Heart left ventricle (tissue), 16 donors: ENCODE measurements at regions not wholly inside any gene's neighbourhood (a gene's known extent, or its start where the extent isn't known, plus 50 kb on each side); places are given as distances from the start of the nearest gene placed in this dataset.

Experiments used
- ATAC-seq, 4 donors: fragments of 200-7000 bp; cut with Tn5 transposase; one replicate each; pipeline ENCODE4 v1.9.1; 2020 to 2022; ENCODE audit warnings: moderate library complexity in 4 of 4, mild to moderate bottlenecking in 3 of 4, moderate number of reproducible peaks in 1 of 4
- DNase-seq, 5 donors: peaks; one replicate each; pipeline ENCODE4 v3.0.0-alpha.2; 2020
- H3K27ac ChIP-seq, 12 donors: fragments of 200-600 bp; sonication (generic) in 4 of 12; one replicate each; pipeline versions ENCODE4 v1.5.0 to v1.8.0; 2016 to 2022; ENCODE audit warnings: mild to moderate bottlenecking in 2 of 12
- H3K27me3 ChIP-seq, 9 donors: fragments of 200-600 bp; sonication (generic) in 2 of 9; one replicate each; pipeline versions ENCODE4 v1.5.1 to v1.8.0; 2016 to 2022; ENCODE audit warnings: mild to moderate bottlenecking in 3 of 9
- H3K36me3 ChIP-seq, 9 donors: fragments of 200-600 bp; sonication (generic) in 2 of 9; one replicate each; pipeline versions ENCODE4 v1.5.0 to v1.8.0; 2018 to 2022; ENCODE audit warnings: mild to moderate bottlenecking in 2 of 9
- H3K4me1 ChIP-seq, 12 donors: fragments of 200-600 bp; sonication (generic) in 4 of 12; one replicate each; pipeline versions ENCODE4 v1.5.0 to v1.8.0; 2016 to 2022; ENCODE audit warnings: mild to moderate bottlenecking in 3 of 12
- H3K4me3 ChIP-seq, 12 donors: fragments of 200-600 bp; sonication (generic) in 4 of 12; one replicate each; pipeline versions ENCODE4 v1.5.0 to v1.8.0; 2017 to 2022; ENCODE audit warnings: mild to moderate bottlenecking in 9 of 12, moderate library complexity in 4 of 12
- H3K9me3 ChIP-seq, 12 donors: fragments of 200-600 bp; sonication (generic) in 4 of 12; one replicate each; pipeline versions ENCODE4 v1.5.0 to v1.8.0; 2016 to 2022; ENCODE audit warnings: mild to moderate bottlenecking in 1 of 12
- CTCF ChIP-seq, 12 donors: fragments of 200-600 bp; sonication (generic) in 4 of 12; IDR thresholded peaks; one replicate each; pipeline versions ENCODE4 v1.5.0 to v1.8.0; 2018 to 2022; ENCODE audit warnings: antibody characterized with exemption in 12 of 12, mild to moderate bottlenecking in 5 of 12
- POLR2A ChIP-seq, 2 donors: fragments of 450-650 bp; IDR thresholded peaks; one replicate each; pipeline ENCODE4 v1.6.1; 2017; ENCODE audit warnings: antibody characterized with exemption in 2 of 2, mild to moderate bottlenecking in 2 of 2, moderate library complexity in 2 of 2
- WGBS, 4 donors: extraction: QIAGEN DNeasy Blood & Tissue Kit in 2 of 4; methylation state at CpG; one replicate each; pipeline versions ENCODE4 v1.1.5 to v1.1.7; 2013 to 2018; 5-methylcytosine and 5-hydroxymethylcytosine counted together
- intact Hi-C, 10 donors: fragments of 100-400 bp; cut with DNase I; formaldehyde crosslinking; loops; one replicate each; pipeline versions ENCODE4 v1.11.1 to v1.14.2; 2022
- donor health status: ischemic (EF 13 %, LVEDD 7.1; RV severe dilation, severe dysfunction).
- donor health status: healthy with polysubstance abuse.
- donor health status: DM: no; HTN: yes; CAD: no.
- donor health status: DM: no; HTN: no; CAD: no.
- donor health status: ischemic (EF 25% LVEDD 6.9; RV normal size, moderate dysfunction).
- donor health status: ischemic (EF 25% LVEDD 5.7; RV mildly dilated, moderate dysfunction).
- donor health status: healthy.
- donor health status: DM: yes; HTN: yes; CAD: no.
- donor health status: ischemic (EF 35%, LVEDD 5.7; RV mildly dilated, moderate dysfunction).
- donor health status: nonischemic (EF 11% LVEDD 7.7; RV severe dilation, severe dysfunction).
- donor health status: DM: yes; HTN: yes; CAD: no.
- donor health status: PGD.
- donor health status: ischemic (EF 29% LVEDD 5.4; RV normal size, mild dysfunction).
- donor health status: nonischemic (EF 23%, LVEDD 6.1; RV moderate dilation, normal function).

- ATAC-seq (peak in 3 of 4 donors; percentile 46 to 64 (median 49)), DNase-seq (no peak)
- no peaks in the 10 kb centered on the region for H3K27me3 ChIP-seq
- H3K4me3 ChIP-seq, result no peak overlapping the region
- H3K36me3 ChIP-seq, result no peaks in the 10 kb centered on the region
- TF ChIP-seq POLR2A (IDR thresholded peaks at IDR 0.05) (no peak), CTCF (IDR thresholded peaks at IDR 0.05) (no peak)
- no peak overlapping the region for H3K27ac ChIP-seq
- WGBS, 4 donors, result 37 to 61% (median 45%) methylated on average over 4 of the region's 4 CpGs
- no peaks in the 10 kb centered on the region for H3K9me3 ChIP-seq
- H3K4me1 ChIP-seq, result no peaks in the 10 kb centered on the region
- intact Hi-C loops, result loop anchor here in 1 of 10 donors (5.0 kb wide), 1 partner anchor 70 kb away; no protein-coding TSS in a partner anchor
These were observed 157.3 kb upstream of the BDNF start for GRCh38 chr11:27857588-27857987.

GRCh38 chr11:27857014-27857413 lies 156.8 kb upstream of the BDNF start:
- intact Hi-C loops, result loop anchor here in 1 of 10 donors (5.0 kb wide), 1 partner anchor 70 kb away; no protein-coding TSS in a partner anchor
- H3K4me3 ChIP-seq, result no peak overlapping the region
- H3K27me3 ChIP-seq, result no peaks in the 10 kb centered on the region
- TF ChIP-seq POLR2A (IDR thresholded peaks at IDR 0.05) (no peak), CTCF (IDR thresholded peaks at IDR 0.05) (no peak)
- H3K27ac ChIP-seq, result no peak overlapping the region
- H3K36me3 ChIP-seq, result no peaks in the 10 kb centered on the region
- ATAC-seq (no peak), DNase-seq (no peak)
- no peaks in the 10 kb centered on the region for H3K4me1 ChIP-seq
- no peaks in the 10 kb centered on the region for H3K9me3 ChIP-seq
- WGBS, 4 donors, result 59 to 68% (median 64%) methylated on average over 4 of the region's 4 CpGs

- no peaks in the 10 kb centered on the region for H3K36me3 ChIP-seq
- no peaks in the 10 kb centered on the region for H3K27me3 ChIP-seq
- no peak overlapping the region for H3K4me3 ChIP-seq
- no peak overlapping the region for H3K27ac ChIP-seq
- intact Hi-C loops, result no loop called here
- no peak for TF ChIP-seq POLR2A (IDR thresholded peaks at IDR 0.05)
- TF ChIP-seq CTCF (IDR thresholded peaks at IDR 0.05), result no peak
- H3K4me1 ChIP-seq, result no peaks in the 10 kb centered on the region
- ATAC-seq (no peak), DNase-seq (no peak)
- peaks cover 0 to 3% (median 0%) of the 10 kb centered on the region in 12 donors for H3K9me3 ChIP-seq
These were observed 148.2 kb upstream of the BDNF start for GRCh38 chr11:27848423-27848822.

GRCh38 chr11:27847496-27847895 lies 147.2 kb upstream of the BDNF start:
- H3K27ac ChIP-seq, result no peak overlapping the region
- TF ChIP-seq CTCF (IDR thresholded peaks at IDR 0.05), result no peak
- TF ChIP-seq POLR2A (IDR thresholded peaks at IDR 0.05), result no peak
- no peaks in the 10 kb centered on the region for H3K27me3 ChIP-seq
- DNase-seq (no peak), ATAC-seq (no peak)
- no peaks in the 10 kb centered on the region for H3K4me1 ChIP-seq
- H3K4me3 ChIP-seq, result no peak overlapping the region
- H3K9me3 ChIP-seq, result peaks cover 0 to 5% (median 0%) of the 10 kb centered on the region in 12 donors
- intact Hi-C loops, result no loop called here
- no peaks in the 10 kb centered on the region for H3K36me3 ChIP-seq
